Ishikawa (cell line): ENCODE measurements at regions not wholly inside any gene's neighbourhood (a gene's known extent, or its start where the extent isn't known, plus 50 kb on each side); places are given as distances from the start of the nearest gene placed in this dataset.

Source experiments
- CEBPB ChIP-seq: IDR thresholded peaks from 2 replicates; pipeline ENCODE4 v1.6.1; 2012
- CREB1 ChIP-seq: IDR thresholded peaks from 2 replicates; pipeline ENCODE4 v1.6.1; 2012; ENCODE audit warnings: low read depth
- EGR1 ChIP-seq: IDR thresholded peaks from 2 replicates; pipeline ENCODE4 v1.6.1; 2012
- EP300 ChIP-seq: IDR thresholded peaks from 2 replicates; pipeline ENCODE4 v1.6.1; 2012; ENCODE audit warnings: borderline replicate concordance
- FOXM1 ChIP-seq: IDR thresholded peaks from 2 replicates; pipeline ENCODE4 v1.6.1; 2012; ENCODE audit warnings: low read depth, borderline replicate concordance
- NFIC ChIP-seq: IDR thresholded peaks from 2 replicates; pipeline ENCODE4 v1.6.1; 2012
- RAD21 ChIP-seq: IDR thresholded peaks from 2 replicates; pipeline ENCODE4 v1.6.1; 2012; ENCODE audit warnings: low read depth
- TAF1 ChIP-seq: IDR thresholded peaks from 2 replicates; pipeline ENCODE4 v1.6.1; 2012; ENCODE audit warnings: low read depth, mild to moderate bottlenecking
- TCF12 ChIP-seq: IDR thresholded peaks from 2 replicates; pipeline ENCODE4 v1.6.1; 2012; ENCODE audit warnings: low read depth
- TEAD4 ChIP-seq: IDR thresholded peaks from 2 replicates; pipeline ENCODE4 v1.6.1; 2012
- YY1 ChIP-seq: IDR thresholded peaks from 2 replicates; pipeline ENCODE4 v1.6.1; 2012; ENCODE audit warnings: low read depth
- TF ChIP-seq, protein P1 (sequence below): IDR thresholded peaks from 2 replicates; pipeline ENCODE4 v1.6.1; 2012; ENCODE audit warnings: low read depth, mild to moderate bottlenecking
- TF ChIP-seq, protein P2 (sequence below): IDR thresholded peaks from 2 replicates; pipeline ENCODE4 v1.6.1; 2012
- TF ChIP-seq, protein P3 (sequence below): IDR thresholded peaks from 2 replicates; pipeline ENCODE4 v1.6.1; 2012

DNA sequence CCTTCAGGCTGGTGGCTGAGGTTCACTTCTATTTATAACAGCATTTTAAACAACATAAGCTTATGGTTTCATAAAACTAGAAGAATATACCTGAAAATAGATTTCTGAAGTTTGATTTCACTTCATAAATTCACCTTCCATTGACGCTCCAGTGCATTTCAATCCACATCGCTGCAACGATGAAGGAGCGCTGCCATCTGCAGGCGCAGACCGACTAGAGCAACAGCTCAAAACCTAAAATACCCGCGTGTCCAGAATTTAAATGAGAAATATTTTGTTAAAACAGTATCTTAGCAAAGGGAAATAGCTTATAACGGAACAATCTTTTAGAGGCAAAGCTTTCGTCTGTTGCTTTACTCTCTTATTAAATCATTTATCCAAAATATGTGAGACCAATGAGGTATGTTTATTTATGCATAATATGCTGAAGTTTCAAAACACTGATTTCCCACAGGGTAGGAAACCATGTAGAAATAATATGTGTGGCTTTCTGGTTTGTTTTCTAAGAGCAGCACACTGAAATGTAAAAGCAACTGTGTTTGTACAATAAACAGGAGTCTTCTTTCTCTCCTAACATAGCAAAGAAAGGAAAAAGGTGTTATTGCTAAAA is 816.4 kb upstream of the FRG1 start:
- TF ChIP-seq, protein P1, sequence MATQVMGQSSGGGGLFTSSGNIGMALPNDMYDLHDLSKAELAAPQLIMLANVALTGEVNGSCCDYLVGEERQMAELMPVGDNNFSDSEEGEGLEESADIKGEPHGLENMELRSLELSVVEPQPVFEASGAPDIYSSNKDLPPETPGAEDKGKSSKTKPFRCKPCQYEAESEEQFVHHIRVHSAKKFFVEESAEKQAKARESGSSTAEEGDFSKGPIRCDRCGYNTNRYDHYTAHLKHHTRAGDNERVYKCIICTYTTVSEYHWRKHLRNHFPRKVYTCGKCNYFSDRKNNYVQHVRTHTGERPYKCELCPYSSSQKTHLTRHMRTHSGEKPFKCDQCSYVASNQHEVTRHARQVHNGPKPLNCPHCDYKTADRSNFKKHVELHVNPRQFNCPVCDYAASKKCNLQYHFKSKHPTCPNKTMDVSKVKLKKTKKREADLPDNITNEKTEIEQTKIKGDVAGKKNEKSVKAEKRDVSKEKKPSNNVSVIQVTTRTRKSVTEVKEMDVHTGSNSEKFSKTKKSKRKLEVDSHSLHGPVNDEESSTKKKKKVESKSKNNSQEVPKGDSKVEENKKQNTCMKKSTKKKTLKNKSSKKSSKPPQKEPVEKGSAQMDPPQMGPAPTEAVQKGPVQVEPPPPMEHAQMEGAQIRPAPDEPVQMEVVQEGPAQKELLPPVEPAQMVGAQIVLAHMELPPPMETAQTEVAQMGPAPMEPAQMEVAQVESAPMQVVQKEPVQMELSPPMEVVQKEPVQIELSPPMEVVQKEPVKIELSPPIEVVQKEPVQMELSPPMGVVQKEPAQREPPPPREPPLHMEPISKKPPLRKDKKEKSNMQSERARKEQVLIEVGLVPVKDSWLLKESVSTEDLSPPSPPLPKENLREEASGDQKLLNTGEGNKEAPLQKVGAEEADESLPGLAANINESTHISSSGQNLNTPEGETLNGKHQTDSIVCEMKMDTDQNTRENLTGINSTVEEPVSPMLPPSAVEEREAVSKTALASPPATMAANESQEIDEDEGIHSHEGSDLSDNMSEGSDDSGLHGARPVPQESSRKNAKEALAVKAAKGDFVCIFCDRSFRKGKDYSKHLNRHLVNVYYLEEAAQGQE, result no peak
- TF ChIP-seq YY1 (no peak), RAD21 (peak; percentile 87), EP300 (no peak), CREB1 (no peak), FOXM1 (no peak), TCF12 (no peak), CEBPB (no peak), TAF1 (no peak), EGR1 (no peak), TEAD4 (no peak), NFIC (no peak)
- TF ChIP-seq, protein P2, sequence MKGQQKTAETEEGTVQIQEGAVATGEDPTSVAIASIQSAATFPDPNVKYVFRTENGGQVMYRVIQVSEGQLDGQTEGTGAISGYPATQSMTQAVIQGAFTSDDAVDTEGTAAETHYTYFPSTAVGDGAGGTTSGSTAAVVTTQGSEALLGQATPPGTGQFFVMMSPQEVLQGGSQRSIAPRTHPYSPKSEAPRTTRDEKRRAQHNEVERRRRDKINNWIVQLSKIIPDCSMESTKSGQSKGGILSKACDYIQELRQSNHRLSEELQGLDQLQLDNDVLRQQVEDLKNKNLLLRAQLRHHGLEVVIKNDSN, result no peak
- TF ChIP-seq, protein P3, sequence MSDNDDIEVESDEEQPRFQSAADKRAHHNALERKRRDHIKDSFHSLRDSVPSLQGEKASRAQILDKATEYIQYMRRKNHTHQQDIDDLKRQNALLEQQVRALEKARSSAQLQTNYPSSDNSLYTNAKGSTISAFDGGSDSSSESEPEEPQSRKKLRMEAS, result no peak
